Right forelimb (tissue), 1 donor: ENCODE measurements at regions not wholly inside any gene's neighbourhood (a gene's known extent, or its start where the extent isn't known, plus 50 kb on each side); places are given as distances from the start of the nearest gene placed in this dataset.

Experiments used
- DNase-seq: peaks from one replicate; pipeline ENCODE4 v3.0.0-alpha.2; 2018

DNA sequence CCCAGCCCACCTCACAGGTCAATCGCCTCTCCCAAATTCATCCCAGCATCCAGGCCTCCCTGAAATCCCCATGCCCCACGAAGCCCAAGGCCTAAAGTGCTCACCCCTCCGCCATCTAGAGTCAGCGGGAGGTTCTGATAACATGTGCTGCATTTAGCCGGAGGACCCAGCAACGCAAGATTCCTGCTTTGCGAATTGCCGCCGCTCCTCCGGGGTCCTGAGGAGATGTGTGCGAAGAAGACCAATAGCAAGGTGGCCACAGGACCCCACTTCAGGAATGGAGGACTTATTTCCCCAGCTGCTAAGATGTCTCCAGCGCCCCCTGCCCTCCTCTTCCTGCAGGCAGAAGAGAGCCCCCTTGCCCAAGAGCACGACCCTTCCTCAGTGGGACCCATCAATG, 120.8 kb upstream of the GLI2 start:
- DNase-seq: no peak

DNA sequence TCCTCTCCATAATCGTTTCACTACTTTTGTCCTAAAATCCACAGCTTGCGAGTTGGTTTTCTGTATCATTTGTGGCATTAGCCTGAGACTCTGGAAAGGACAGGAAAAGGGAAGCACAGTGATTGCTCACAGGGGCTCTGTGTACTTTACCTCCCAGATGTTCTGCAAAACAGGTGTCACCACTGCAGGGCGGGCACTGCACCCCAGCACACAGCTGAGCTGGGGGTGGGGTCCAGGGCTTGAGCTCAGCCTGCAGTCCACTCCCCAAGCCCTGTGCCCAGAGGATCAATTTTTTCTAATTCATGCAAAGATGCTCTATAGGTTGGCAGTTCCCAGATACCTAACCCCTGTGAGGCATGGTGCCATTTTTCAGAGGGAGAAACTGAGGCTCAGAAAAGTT, 119.4 kb upstream of the GLI2 start:
- no peak for DNase-seq

DNA sequence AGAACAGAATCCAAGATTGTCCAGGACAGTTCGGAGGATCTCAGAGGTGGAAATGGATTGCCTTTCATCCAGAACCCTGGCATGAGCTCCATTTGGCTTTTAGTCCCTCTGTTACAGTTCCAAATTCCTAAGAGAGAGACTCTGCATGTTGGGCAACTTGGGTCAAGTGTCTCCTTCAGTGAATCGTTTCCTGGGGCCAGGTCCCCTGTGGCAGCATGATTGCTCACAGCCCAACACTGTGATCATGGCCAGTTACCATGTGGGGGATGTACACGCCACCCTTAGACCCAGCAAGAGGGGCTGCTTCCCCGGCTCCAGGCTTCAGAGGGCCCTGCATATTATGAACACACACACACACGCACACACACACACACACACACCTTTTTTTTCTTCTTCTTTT, 118.6 kb upstream of the GLI2 start:
- DNase-seq: no peak

DNA sequence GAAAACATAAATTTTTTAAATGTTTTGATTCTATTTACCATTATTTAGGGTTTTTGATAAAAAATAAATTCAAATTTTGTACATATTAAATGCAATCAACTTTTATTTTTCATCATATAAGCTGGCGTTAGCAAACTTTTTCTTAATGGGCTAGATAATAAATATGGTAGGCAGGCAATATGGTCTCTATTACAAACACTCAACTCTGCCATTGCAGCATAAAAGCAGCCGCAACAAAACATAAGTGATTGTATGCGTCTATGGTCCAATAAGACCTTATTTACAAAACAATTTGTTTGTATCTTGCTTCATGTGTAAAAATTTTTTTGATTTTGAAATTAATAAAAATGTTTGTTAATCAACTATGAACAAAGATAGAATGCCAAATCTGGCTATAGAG, 116.8 kb upstream of the GLI2 start:
- DNase-seq: no peak

DNA sequence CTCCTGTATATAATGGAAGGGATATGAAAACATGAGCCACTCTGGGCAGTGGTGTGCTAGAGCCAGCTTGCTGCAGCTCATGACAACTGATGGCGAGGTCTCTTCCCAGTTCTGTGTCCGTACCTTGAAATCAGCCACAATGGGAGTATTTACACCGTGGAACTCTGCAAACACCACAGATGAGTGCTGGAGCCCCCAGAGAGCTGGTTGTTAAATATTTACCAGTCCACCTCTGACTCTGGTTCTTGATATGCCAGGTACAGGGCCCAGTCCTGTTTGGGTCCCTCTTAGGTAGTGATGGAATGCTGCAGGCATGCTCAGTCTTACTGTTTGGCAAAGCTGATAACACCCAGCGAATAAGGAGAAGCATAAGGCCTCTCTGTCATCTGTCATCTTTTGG, 116.1 kb upstream of the GLI2 start:
- no peak for DNase-seq

DNA sequence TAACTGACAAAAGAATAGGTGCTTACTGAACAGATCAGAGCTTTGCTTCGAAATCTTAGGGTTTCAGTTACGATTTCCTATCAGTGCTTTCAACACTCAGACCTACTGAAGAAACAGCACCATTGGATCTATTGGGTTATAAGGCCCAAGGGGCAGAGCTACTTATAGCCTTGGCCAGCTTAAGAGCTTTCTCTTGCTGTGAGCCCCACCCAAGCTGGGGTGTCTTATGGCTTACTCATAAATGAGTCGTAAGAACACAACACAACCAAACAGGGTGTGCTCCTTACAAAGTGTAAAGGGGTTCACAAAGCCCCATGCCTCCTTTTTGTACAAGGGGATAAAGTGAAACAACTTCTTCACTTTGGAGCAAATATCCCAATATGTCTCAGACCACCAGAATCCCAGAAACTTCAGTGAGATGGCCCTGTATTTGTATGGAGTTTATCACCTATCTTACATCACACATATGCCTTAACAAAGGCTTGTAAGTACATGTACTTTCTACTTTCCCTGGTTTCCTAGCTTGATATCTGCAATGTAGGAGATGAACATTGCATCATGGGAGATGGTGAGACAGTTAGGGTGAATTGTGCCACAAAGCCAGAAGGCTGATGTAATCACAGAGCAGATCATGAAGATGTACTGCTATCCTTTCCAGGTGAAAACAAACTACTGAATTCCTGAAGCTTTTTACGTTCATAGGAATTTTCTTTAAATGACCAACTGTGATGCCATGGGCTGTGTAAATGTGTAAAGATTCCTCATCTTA, 115.5 kb upstream of the GLI2 start:
- no peak for DNase-seq

DNA sequence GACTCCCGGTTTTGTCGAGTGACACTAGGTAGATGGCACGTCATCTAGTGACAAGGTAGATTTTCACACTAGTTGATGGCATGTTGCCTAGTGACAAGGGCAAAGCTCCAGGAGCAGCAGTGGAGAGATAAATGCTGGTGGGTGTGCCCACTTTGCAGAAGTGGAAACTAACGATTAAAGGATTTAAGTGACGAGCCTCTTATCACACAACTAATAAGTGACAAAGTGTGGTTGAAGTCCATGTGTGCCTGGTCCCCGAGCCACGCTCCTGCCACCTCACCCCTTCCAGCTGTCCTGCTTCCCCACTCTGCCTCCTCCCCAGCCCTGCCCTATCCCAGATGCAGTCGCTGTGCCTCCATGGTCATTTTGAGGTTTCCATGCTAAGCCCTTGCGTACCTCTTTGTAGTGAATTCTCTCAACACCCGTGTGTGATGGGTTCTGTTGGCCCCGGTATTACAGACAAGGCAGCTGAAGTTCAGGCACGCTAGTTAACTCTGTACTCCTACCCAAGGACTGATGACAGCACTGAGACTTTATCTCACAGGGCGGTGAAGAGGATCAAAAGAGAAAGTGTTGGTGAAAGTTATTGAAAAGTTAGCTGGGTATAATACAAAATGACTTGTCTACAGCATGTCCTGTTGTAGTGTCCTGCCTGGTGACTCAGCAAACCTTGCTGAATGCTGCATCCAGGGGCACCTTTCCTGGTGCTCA, 113.4 kb upstream of the GLI2 start:
- DNase-seq: peak; percentile 11

DNA sequence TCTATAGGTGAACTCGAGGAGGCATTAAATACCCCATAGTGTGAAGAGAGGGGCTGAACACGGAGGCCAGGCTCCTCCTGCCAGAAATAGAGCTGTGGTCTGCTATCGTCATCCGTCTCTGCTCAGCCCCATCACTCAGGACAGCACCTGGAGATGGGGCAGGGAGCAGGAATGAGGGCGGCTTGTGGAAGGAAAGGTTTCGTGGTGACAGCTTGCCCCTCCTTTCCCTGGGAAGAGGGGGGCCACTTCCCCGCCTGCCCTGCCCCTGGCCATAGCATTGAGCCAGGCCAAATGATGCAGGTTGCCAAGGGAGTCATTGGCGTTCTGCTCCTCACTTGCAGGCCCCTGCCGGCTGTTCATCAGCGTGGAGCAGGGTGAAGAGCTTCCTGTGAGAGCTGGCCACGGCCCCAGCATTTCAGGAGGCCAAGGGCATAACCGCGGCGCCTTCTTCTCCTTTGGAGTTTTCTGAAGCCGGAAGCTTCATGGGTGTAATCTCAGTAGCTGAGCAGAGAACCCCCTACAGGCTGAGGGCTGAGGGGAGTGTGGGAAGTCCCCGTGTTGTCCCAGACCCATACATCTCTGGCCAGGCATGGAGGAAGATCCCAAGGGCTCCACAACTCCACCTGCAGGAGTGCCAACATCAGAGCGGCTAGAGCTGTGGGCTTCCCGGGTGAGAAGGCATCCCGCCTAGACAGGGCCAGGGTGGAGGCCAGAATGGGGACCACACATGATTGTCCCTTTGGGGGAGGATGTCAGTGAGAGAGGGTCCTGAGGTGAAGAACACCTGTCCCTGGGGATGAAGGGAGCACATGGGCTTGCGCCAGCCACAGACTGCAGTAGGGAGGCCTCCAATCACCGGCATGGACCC, 112.5 kb upstream of the GLI2 start:
- DNase-seq: peak; percentile 24

DNA sequence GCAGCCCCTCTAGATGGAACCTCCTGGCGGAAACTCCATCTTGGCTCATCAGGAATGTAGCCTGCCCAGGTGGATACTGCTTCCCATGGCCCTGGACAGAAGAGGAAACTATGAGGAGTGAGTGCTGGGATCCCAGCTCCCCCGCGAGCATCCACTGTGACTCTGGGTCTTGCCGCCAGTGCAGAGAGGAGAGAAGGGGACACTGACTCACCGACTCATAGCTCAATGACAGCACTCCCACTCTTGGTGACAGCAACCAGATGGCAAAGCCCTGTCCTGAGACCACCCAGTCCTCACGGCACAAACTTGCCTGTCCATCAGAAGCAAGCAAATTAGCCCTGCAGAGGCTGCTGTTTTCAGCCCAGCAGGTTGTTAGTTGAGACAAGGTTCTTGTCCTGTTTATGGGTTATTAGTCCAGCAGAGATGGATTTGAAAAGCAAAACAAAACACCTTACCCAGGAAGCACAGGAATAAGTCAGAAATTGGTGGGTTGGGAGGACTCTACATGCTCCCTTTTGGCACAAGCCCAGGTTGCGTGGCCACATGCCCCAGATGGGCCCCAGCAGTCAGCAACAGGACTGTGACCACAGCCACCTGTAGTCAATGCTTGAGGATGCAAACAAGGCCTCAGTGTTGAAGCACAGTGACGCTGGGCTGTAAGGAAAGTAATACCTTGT, 111.5 kb upstream of the GLI2 start:
- DNase-seq: peak; percentile 26

DNA sequence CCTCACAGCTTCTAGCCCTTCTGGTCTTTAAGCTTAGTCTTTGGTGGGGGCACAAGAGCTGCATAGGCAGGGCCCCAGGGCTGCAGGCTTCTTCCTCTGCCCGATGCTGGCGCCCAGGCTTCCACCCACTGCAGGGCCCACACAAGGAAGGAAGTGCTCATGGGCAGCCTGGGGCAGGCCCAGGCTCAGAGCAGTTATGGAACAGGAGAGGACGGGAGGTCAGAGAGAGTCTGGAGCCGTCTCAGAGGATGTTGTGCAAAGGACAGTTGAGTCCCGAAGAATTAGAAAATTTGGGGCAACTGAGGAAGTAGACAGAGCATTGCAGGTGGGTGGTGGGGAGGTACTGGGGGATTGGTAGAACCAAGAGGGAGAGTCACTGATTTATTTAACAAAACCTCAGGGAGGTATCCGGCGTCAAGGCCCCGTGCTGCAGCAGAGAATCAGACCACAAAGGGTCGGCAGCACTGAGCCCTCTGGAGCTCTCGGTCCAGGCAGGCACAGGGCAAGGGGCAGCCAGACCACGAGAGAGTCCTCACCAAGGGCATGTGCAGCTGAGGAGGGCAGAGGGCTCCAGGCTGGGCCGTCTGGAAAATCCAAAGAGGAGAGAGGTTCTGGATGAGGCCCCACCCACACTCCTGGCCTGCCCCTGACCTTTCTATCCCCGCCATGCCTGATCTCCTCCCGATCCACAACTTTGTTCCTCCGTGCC, 110.8 kb upstream of the GLI2 start:
- DNase-seq: peak; percentile 17

DNA sequence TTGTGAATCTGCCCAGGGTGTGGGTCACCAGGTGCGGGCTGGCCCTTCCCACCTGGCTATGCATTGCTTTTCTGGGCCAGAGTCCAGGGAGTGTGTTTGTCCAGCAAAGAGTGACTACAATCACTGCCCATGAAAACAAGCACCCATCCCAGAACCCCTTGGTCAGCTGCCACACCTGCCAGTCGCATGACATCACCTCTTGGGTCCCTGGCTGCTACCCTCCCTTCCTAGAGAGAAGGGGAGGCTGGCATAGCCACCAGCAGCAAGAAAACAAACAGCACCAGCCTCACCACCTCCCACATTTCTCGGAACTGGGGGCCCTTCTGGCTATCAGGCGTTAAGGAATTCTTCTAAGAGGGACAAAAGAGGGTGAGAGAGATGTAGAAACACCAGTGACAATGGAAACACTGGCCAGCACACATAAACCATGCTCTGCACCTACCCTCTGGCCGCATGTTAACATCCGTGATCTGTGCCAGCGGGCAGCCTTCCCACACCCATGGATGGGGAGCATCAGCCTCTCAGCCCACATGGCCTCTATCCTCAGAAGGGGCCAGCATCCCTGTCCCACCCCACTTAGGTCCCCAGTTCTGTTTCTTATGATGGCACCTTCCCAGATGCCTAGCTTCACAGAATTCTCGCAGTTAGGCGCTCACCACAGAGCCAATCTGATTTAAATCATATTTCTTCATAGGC, 109.7 kb upstream of the GLI2 start:
- peak; percentile 27 for DNase-seq

DNA sequence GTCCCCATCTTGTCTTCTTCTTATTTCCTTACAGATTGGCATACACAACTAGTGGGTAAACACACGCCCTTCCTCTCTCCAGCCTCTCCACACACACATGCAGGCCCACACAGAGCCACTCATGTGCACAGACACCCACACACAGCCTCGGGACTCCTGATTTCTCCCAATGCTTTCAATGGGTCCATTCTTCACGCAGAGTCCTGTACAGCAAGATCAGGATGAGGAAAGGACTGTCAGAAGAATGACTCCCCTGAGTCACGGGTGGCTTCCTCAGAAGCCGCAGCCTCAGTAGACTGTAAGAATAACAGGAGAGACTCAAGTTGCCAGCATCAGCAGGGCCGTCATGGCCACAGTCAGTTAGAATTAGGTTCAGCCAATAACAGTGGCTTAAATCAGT, 109.1 kb upstream of the GLI2 start:
- no peak for DNase-seq

DNA sequence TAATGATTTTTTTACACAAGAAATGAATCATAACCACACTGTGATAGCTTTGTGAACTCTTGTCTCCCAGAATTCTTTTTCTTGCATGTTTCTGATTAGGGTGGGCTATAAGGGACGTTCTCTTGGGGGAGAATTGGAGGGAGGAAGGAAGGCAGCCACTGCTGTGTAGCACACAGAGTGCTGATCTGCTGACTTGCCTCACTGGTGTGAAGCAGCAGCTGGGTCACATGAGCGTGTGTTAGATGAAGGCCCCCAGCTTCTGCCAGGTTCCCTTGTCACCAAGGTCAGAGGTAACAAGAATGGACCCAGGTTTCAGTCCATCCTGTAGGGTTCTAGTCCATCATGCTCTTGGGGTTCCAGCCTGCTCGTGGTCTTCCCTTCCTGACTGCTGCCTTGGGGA, 107.4 kb upstream of the GLI2 start:
- DNase-seq: no peak

DNA sequence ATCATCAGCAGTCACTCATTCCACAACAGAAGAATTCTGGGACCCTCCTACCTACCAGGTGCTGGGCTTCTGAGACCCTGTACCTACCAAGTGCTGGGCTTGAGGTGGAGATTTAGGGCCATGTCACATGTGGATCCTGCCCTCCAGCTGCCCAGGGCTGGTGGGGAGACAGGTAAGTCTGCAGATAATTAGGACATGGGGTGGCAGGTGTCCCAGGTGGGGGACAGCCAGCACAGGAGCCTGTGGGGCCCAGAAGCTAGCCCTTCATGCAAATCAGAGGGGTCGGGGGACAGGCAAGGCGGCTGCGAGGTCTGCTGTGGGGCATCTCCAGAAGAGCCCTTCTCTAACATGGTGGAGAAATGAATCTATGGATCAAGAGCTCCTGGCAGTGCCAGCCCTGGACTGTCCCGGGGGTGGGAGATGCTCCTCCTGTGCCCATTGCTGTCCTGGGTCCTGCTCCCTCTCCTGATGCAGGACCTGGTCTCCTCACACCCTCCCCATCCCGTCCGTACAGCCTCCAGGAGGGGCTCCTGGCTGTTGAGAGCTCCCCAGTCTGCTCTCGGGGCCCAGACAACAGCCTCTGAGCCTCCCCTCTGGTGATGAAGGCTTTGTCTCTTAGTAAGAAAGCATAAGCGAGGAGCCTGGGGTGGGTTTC, 106.3 kb upstream of the GLI2 start:
- peak; percentile 3 for DNase-seq

DNA sequence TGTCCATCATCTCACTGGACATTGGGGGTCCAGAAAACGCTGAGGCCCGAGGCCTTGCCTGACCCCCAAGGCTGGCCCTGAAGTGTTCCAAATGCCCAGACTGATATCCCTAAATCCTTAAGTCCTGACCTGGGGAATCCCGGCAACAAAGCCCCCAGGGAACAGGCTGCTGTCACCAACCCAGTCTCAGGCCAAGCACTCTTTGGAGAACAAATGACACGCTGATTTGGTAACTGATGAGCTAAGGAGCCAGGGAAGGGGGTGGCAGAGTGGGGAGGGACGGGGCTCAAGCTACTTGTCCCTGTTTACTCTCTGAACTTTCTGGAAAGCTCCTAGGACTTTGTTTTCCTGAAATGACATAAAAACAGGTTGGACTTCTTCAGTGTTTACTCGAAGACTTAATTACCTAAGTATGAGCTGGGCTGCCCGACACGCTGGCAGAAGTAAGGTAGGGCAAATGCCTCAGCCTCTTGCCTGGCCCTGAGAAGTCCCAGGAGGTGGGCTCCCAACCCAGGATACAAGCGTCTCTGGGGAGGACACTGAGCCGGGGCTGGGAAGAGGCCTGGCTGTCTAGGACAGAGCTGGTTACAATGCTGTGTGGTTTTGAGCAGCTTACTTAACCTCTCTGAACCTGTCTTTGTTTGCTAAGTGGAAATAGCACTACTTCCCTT, 105.5 kb upstream of the GLI2 start:
- no peak for DNase-seq

DNA sequence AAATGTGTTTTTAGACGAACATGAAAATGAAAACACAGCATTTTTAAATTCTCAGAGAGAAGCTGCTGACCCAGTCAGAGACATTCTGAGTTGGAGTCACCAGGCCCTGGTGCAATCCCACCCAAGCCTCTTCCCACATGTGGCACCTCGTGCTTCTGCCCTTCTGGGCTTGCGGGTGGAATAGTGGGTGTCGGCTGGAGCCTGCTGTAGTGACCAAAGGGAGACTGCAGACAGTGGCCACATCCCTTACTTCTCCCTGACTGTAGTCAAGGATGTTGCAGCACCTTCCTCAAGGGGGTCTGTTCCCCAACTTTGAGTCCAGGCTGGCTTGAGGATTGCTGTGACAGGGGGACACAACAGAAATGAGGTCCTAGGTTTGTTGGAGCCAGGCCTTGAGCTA, 104.4 kb upstream of the GLI2 start:
- DNase-seq: peak; percentile 30

DNA sequence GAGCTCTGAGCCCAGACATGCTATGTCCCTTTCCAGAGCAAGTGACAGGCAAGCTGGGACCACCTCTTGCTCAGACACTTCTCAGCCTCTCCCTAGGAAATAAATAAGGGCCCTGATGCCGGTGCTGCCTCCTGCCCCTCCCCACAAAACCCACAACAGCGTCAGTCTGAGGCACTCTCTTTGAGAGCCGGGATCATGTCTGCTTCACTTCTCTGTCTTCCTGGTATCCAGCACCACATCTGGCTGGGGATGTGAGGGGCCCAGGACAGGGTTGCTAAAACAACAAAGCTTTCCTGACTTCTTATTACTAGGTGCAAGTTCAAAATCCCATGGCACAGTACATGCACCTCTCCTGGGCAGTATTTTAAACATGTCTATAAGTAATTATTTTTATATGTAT, 103.9 kb upstream of the GLI2 start:
- peak; percentile 57 for DNase-seq

DNA sequence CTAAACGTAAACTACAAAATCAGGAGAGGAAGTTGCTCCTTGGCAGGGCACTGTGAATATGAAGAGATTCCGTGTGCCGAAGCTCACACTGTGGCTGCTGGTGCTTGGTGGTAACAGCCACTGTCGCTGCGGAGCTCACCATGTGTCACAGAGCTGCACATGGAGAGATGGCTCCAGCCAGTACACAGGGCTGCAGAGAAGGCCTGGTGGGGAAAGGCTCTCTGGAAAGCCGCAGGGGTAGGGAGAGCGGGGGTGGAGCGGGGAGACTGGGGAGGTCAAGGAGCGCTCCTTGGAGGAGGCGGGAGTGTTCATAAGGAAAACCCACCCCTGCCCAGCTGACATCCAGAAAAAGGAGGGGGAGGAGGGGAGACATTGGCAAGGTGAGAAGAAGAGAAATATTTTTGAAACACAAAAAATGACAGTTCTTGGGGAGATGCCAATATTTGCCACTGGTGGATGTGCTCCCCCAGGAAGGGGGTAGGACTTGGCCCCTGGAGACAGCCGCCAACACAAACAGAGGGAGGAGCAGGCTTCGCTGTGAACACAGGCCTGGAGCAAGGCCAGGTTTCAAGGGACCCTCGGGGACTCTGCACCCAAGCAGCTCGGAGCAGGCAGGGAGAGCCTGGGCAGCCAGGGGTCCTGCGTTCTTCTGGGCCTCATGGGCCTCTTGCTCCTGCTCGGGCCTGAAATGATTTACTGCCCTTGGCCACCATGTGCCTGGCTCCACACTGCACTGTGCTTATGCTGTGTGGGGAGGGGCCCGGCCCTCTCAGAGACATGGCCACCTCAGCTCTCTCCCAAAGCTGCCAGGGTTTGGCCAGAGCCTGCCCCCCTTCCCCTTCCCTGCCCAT, 102.6 kb upstream of the GLI2 start:
- peak; percentile 52 for DNase-seq

DNA sequence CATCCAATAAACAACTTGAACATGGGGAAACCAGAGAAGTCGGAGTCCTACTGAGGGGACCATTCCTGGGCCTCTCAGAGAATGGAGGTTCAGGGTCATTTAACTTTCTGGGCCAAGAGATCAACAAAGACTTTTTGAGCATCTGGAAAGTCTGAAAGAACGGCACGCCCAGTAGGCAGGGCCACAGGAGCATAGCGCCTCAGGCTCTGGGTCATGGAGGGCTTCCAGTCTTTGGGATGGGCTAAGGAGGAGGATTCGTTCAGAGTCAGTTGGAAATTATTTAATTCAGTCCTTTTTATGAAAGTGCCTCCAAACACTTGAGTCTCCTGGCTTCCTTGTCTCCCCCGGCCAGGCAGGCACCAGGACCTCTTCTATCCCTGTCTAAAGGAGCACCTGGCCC, 101.1 kb upstream of the GLI2 start:
- no peak for DNase-seq

DNA sequence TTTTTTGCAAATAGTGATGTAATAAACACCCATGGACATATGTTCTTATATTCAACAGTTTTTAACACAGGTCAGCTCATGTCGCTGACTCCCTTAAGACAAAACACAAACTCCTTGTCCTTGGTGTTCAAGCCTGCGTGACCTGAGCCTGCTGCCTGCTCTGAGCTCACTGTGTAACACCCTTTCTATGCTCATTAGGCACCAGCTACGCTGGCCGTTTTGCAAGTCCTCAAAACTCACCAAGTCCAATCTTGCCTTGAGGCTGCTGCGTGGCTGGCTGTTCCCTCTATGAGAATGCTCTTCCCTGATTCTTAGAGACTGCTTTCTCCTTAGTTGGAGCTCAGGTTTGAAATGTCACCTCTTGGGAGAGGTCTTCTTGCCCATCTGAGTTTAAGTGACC, 100.5 kb upstream of the GLI2 start:
- peak; percentile 15 for DNase-seq
